GM23338 (cell line): ENCODE measurements at regions not wholly inside any gene's neighbourhood (a gene's known extent, or its start where the extent isn't known, plus 50 kb on each side); places are given as distances from the start of the nearest gene placed in this dataset.

ENCODE experiments used
- CREB1 ChIP-seq: fragments of 250-450 bp; sonication (Bioruptor Pico); IDR thresholded peaks from 2 replicates; pipeline ENCODE4 v1.5.0; 2020; ENCODE audit warnings: low read depth, mild to moderate bottlenecking, moderate library complexity
- CTCF ChIP-seq, 2 experiments: fragments of 200-600 bp in 1 of 2; sonication (generic) in 1 of 2; conservative IDR thresholded peaks; 2 replicates each; pipeline versions ENCODE4 v1.5.1 to v1.6.1; 2016 to 2017; ENCODE audit warnings: antibody characterized with exemption in 2 of 2, low read depth in 2 of 2, mild to moderate bottlenecking in 2 of 2, moderate library complexity in 1 of 2
- ETS1 ChIP-seq: IDR thresholded peaks from 2 replicates; pipeline ENCODE4 v1.6.1; 2016; ENCODE audit warnings: antibody characterized with exemption
- EZH2 ChIP-seq: fragments of 200-600 bp; sonication (generic); IDR thresholded peaks from one replicate; pipeline ENCODE4 v1.8.0; 2017; ENCODE audit warnings: antibody characterized with exemption, mild to moderate bottlenecking, low read depth; ENCODE audit not compliant: unreplicated experiment
- EZH2phosphoT487 ChIP-seq: fragments of 200-600 bp; sonication (generic); IDR thresholded peaks from one replicate; pipeline ENCODE4 v1.8.1; 2018; ENCODE audit warnings: antibody characterized with exemption; ENCODE audit not compliant: unreplicated experiment
- JUNB ChIP-seq: IDR thresholded peaks from one replicate; pipeline ENCODE4 v1.6.1; 2016; ENCODE audit warnings: antibody characterized with exemption; ENCODE audit not compliant: unreplicated experiment
- NANOG ChIP-seq: IDR thresholded peaks from 2 replicates; pipeline ENCODE4 v1.6.1; 2016; ENCODE audit warnings: antibody characterized with exemption, borderline replicate concordance
- POLR2AphosphoS5 ChIP-seq: IDR thresholded peaks from 2 replicates; pipeline ENCODE4 v1.6.1; 2016; ENCODE audit warnings: antibody characterized with exemption, low read depth
- REST ChIP-seq: IDR thresholded peaks from one replicate; pipeline ENCODE4 v1.6.1; 2018; ENCODE audit warnings: antibody characterized with exemption; ENCODE audit not compliant: unreplicated experiment
- STAT1 ChIP-seq: IDR thresholded peaks from one replicate; pipeline ENCODE4 v1.6.1; 2016; ENCODE audit warnings: antibody characterized with exemption; ENCODE audit not compliant: unreplicated experiment
- ZNF114 ChIP-seq: fragments of 250-450 bp; sonication (Bioruptor Pico); IDR thresholded peaks from 2 replicates; pipeline ENCODE4 v1.5.0; 2020; ENCODE audit warnings: mild to moderate bottlenecking, moderate library complexity
- ZNF331 ChIP-seq: fragments of 250-450 bp; sonication (Bioruptor Pico); IDR thresholded peaks from 2 replicates; pipeline ENCODE4 v1.5.0; 2020; ENCODE audit warnings: low read depth, mild to moderate bottlenecking, moderate library complexity

GRCh38 chr12:60308366-60308991, 712.6 kb downstream of the SLC16A7 start:
- TF ChIP-seq STAT1: no peak
- TF ChIP-seq CTCF (conservative IDR thresholded peaks at IDR 0.05; ENCODE audit: low read depth in 2 of 2): no peak
- TF ChIP-seq EZH2phosphoT487: no peak
- TF ChIP-seq EZH2: no peak
- TF ChIP-seq JUNB: no peak
- TF ChIP-seq REST: no peak
- no peak for TF ChIP-seq CREB1 (CRISPR knock-in tag)
- TF ChIP-seq POLR2AphosphoS5: no peak
- no peak for TF ChIP-seq ZNF331 (CRISPR knock-in tag)
- TF ChIP-seq ETS1: no peak
- TF ChIP-seq NANOG: no peak
- TF ChIP-seq ZNF114 (CRISPR knock-in tag): no peak
